ENCODE measurements at regions not wholly inside any gene's neighbourhood (a gene's known extent, or its start where the extent isn't known, plus 50 kb on each side); places are given as distances from the start of the nearest gene placed in this dataset.

- no peak for DNase-seq
Observed at GRCh38 chr5:87948486-87948885, 320.2 kb downstream of the TMEM161B start.

GRCh38 chr5:87946271-87946670, 322.4 kb downstream of the TMEM161B start:
- no peak for DNase-seq

- DNase-seq = no peak
Observed at GRCh38 chr5:87945286-87945650, 323.4 kb downstream of the TMEM161B start.

- DNase-seq = peak; percentile 25
Observed at GRCh38 chr5:87944553-87945285, 323.9 kb downstream of the TMEM161B start.

- no peak for DNase-seq
Observed at GRCh38 chr5:87940775-87941174, 327.9 kb downstream of the TMEM161B start.

- DNase-seq = no peak
Observed at GRCh38 chr5:87936667-87937066, 332.0 kb downstream of the TMEM161B start.

GRCh38 chr5:87924436-87924835, 344.2 kb downstream of the TMEM161B start:
- no peak for DNase-seq

- DNase-seq = no peak
Observed at GRCh38 chr5:87916320-87916719, 352.3 kb downstream of the TMEM161B start.

- no peak for DNase-seq
Observed at GRCh38 chr5:87912419-87912818, 356.2 kb downstream of the TMEM161B start.

GRCh38 chr5:87909382-87909781, 359.3 kb downstream of the TMEM161B start:
- DNase-seq = no peak

- DNase-seq = no peak
Observed at GRCh38 chr5:87906962-87907361, 361.7 kb downstream of the TMEM161B start.

GRCh38 chr5:87900419-87900818, 368.2 kb downstream of the TMEM161B start:
- DNase-seq = no peak

GRCh38 chr5:87899721-87900131, 368.9 kb downstream of the TMEM161B start:
- no peak for DNase-seq

- DNase-seq = no peak
Observed at GRCh38 chr5:87899208-87899661, 369.4 kb downstream of the TMEM161B start.

GRCh38 chr5:87898574-87898973, 370.1 kb downstream of the TMEM161B start:
- no peak for DNase-seq

GRCh38 chr5:87888139-87888538, 380.5 kb downstream of the TMEM161B start:
- no peak for DNase-seq

- no peak for DNase-seq
Observed at GRCh38 chr5:87887247-87887646, 381.4 kb downstream of the TMEM161B start.

GRCh38 chr5:87886164-87886563, 382.5 kb downstream of the TMEM161B start:
- DNase-seq = no peak

- DNase-seq = no peak
Observed at GRCh38 chr5:87885758-87886157, 382.9 kb downstream of the TMEM161B start.

- no peak for DNase-seq
Observed at GRCh38 chr5:87877495-87877894, 391.1 kb downstream of the TMEM161B start.

GRCh38 chr5:87877023-87877422, 391.6 kb downstream of the TMEM161B start:
- no peak for DNase-seq

GRCh38 chr5:87876616-87877015, 392.0 kb downstream of the TMEM161B start:
- DNase-seq = no peak

GRCh38 chr5:87872986-87873385, 395.7 kb downstream of the TMEM161B start:
- DNase-seq = peak; percentile 55

- no peak for DNase-seq
Observed at GRCh38 chr5:87868792-87869191, 399.9 kb downstream of the TMEM161B start.

- DNase-seq = no peak
Observed at GRCh38 chr5:87867281-87867680, 401.4 kb downstream of the TMEM161B start.
